SKM-1 (cell line): ENCODE measurements at regions not wholly inside any gene's neighbourhood (a gene's known extent, or its start where the extent isn't known, plus 50 kb on each side); places are given as distances from the start of the nearest gene placed in this dataset.

Source experiments
- DNase-seq: peaks from one replicate; lab custom pipeline; 2025; ENCODE audit not compliant: unreplicated experiment; lab: John Stamatoyannopoulos, UW

DNA sequence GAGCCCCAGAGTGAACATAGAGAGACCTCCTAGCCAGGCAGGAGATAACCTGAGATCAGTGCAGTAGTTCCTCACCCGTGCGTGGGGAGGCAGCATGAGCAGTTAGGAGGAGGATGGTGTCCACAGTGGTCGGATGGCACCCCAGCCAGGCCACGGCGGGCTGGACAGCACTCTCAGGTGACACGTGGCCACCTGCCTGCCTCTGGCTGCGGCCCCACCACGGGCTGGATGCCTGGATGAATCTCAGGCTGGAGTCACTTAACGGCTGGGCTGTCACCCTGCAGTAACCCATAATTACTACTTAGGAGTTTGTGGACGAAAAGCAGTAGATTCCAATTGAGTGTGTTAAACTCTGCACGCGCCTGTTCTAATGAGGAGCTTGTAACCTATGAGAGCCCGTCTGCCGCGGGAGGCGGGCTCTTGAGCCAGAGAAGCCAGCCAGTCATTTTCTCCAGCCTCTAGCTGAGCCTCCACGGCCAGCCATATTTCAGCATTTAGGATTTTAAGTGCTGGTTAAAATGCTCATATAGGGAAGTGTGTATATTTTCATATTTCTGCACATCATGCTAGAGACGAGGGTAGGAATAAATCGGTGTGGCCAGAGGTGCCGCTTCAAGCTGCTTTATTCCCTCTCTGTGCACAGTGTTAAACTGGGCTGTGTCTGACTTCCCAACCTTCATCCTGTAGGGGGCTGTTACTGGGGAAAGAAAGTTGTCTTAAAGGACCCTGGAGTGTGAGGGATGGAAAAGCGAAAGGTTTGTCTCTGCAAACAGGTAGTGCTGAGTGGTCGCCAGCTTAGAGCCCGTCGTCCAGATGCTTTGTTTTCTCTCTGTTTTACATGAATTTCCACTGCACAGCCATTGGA, 144.0 kb downstream of the GLI2 start:
- DNase-seq, result no peak

DNA sequence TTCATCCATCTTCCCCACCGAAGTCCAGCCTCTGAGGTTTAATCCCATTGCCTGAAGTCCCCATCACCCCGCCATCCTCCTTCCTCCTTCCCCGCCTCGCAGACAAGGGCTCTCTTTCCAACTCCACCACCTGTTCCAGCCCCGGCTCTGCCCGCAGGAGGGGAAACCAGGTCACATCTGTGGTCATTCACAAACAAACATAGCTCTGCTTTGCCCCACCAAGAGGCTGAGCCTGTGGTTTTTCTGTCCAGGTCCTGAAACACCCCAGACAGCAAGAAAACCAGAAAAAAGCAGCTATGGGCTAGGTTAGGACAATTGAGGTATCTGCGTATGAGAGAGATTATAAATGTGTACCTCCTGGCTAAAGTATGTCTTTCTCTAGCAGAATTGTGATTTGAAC, 144.7 kb downstream of the GLI2 start:
- no peak for DNase-seq

DNA sequence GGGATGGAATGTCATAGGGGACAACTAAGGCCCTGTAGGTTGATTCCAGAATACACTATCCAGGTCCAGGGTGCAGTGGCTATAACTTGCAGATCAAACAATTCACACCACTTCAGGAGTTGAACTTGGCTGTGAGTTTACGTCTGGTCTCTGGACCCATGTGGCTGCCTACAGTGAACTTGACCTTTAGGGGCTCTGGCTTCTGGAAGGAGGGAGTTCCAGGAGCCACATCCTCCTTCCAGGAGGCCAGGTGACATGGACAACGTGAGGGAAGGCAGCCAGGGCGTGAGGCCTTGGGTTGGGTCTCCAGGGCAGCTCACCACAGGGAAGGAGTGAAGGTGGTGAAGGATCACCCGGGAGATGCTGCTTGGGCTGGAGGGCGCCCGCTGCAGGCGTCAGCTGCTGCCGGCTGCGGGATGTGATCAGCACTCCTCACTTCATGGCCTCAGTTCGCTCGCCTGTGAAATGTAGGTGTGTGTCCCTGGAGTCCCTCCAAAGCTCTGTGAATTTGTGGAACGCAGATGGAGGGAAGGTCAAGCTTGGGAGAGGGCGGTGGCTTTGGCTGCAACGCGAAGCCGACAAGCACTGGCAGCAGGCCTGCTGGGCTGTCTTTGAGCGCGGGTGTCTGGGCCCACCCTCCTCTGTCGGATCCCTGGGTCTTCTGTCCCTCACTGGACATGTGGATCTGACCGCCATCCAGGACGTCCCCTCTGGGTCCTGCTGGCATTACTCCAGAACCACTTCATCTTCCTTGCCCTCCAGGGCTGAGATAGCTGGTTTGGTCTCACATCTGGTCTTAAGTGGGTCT, 146.5 kb downstream of the GLI2 start:
- no peak for DNase-seq

DNA sequence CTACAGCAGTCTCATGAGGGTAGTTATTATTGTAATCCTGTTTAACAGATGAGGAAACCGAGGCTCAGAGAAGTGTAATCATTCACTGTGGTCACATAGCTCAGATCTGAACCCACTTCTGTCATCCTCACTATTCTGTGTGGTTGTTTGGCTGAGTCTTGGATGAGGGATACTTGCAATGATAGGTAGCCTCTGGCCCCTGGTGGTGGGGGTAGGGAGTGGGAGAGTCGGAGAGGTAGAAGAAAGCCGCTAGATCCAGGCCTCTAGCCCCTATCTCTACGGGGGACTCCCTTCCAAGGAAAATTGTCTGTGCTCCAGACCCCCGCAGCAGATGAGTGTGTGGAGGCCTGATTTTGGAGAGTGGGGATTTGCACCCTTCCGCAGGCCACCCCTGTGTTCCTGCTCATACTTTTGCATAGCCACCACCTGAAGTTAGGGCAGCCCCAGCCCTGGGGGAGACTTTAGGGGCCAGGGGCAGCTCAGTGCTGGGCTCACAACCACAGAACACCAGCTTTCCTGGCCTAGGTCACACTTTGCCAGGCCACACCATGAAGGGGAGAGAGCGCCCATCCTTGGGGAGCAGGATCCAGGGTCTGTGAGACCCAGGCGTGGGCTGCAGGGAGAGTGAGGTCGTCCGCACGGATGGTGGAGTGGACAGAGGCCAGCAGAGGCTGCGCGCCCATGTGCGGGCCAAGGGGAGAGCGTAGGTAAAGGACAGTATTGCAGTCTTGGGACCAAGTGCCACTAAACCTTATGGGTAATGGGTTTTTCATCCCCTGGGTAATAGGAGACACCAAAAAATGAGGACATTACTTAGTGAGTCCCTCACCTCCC, 148.2 kb downstream of the GLI2 start:
- no peak for DNase-seq

DNA sequence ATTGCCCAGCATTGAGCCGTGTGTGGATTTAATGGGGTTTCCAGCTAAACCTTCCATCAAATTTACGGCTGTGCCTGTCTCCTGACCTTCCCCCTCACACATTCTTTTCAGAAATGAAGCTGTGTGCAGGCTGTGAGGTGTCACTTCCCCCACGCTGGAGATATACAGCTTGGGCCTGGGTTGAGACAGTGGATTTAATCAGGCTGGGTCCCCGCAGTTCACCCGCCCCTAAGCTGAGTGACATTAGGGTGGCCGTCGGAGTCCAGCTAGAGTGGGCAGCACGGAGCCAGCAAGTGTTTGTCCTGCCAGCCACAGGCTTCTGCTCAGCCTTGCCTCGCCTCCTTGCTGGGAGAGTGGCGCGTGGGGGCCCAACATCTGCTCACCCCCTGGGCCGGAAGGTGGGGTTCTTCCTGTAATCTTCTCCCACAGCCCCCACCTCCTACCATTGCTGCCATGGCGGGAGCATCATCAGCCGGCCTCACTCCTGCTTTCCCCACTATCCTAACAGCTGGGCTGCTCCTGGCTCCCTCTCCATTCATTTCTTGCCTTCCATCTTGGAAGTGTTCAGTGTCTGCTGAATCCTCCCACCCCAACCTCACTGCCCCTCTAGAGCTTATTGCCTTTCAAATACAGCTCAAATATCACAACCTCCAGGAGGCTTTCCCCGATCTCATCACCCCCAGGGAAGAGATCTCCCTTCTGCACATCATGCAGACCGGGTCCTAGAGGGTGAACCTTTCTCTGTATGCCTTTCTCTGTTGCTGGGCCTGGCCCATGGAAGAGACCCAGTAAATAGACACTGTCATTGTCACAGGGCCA, 149.0 kb downstream of the GLI2 start:
- DNase-seq, result no peak

DNA sequence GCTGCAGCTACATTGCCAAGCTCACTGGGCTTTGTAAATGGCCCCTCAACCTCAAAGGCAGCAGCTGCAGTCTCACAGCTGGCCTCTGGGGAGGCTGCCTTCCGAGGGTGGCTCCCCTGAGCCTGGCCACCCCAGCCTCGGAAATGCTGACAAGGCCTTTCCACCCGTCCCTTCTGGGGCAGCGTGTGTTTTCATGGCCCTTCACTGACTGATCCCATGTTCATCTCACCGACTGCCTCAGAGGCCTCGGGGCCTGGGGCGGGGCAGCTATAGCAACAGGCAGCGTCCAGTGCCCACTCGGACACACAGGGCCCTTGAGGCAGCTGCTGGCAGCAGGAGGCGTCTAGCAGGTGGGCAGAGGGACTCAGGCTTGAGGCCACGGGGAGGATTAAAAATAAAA, 149.7 kb downstream of the GLI2 start:
- no peak for DNase-seq

DNA sequence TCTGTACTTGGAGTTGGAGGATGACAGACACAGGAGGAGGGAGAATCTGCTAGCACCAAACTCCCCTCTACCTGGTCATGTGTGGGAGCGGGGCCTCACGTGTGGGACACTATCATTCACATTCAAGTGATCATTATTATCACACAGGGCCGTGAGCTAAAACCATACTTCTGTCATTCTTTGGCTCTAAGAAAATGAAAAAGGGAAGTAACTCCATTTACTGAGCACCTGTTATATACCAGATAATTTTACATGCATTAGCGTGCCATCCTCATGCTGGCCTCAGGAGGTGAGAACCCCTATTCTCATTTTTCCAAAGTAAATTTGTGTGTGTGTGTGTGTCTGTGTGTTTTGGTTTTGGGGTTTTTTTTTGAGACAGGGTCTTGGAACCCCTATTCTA, 150.1 kb downstream of the GLI2 start:
- no peak for DNase-seq

DNA sequence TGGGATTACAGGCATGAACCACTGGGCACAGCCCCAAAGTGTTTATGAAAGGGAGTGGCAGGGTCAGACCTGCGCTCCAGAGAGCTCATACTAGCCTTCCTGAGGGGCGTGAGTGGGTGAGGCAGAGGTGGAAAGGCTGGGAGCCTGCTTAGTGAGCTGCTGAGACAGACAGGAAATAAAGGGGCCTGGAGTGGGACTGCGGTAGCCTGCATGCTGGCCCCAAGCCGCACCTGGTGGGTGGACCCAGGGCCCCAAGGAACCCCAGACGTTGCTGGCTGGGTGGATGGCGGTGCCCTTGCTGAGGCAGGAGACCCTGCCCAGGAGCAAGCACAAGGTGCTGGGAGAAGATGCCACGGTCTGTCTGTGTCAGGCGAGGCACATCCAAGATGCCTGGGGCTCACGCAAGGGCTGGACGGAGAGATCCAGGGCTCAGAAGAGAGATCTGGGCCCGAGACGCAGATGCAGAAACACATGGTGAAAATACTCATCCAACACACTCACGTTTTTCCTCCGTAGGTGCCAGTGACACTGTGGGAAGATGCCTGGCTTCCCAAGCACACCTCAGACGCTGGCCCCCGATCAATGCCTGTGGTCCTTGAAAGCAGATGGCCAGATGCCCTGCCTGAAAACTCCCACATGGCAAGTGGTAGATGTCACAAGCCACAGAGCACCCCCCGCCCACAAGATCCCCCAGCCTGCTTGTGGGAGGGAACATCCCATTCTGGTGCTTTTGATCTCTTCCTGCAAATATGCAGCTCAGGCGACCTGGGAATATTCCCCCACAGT, 151.1 kb downstream of the GLI2 start:
- DNase-seq, result no peak

DNA sequence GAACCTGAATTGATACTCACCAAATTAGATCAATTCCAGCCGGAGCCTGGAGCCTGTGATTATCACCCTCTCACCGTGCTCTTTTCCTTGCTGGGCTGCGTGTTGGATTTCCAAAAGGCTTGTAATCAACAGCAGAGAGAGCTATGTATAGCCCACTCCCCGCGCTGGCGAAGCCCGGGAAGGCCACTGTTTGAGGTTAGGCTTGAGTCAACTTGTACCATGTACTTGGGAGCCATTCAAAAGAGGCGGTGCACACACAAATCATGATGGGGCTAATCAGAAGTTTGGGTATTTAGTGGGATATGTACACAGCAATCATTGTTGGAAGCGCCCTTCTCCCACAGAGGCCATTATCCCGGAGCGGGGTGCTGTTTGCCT, 151.6 kb downstream of the GLI2 start:
- DNase-seq, result no peak

DNA sequence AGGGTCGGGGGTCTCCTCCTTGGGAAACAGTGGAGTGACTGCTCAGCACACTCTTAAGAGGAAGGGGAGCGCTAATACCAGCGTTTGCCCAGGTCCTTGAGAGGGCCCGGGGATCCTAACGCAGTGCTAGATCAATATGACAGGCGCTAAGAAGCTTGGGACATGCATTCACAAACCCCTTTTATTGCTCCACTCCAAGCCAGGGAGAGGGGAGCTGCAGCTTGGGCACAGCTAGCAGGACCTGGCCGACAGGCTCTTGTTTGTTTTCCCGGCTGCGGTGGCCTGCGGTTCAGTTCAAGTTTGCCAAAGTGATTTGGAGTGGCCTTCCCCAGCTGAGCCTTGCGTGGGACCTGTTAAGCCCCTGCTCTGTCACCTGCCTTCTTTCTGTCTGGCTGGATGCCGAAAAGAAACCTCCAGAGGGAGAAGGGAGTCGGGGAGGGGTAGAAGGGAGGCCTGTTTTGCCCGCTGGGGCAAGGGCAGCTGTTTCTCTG, 152.1 kb downstream of the GLI2 start:
- no peak for DNase-seq

DNA sequence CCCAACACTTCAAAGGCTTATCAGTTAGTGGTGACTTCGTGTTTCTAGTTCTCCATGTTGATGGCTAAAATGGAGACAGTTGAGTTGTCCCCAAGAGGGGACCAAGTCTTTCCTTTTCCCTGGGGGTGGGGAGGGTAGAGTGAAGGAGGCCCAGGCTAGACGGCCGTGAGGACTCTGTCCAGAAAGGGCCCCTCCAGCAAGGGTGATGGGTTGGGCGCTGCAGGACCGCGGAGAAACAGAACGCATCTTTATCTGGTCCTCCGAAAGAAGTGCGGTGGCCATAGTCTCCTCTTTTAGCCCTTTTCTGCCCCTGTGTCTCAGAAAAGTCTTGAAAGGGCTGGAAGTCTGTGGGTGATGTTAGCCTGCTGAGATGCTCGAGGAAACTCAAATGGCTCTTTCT, 153.2 kb downstream of the GLI2 start:
- no peak for DNase-seq

DNA sequence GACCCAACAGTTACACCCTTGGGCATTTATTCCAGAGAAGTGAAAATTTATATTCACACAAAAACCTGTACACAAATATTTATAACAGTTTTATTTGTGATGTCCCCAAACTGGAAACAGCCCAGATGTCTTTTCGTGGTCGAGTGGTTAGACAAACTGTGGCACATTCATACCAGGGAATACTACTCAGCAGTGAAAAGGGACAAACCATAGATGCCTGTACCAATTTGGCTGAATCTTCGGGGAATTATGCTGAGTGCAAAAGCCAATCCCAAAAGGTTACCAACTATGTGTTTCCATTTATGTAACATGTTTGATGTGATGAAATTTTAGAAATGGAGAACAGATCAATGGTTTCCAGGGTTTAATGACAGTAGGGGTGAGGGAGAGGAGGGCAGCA, 154.3 kb downstream of the GLI2 start:
- no peak for DNase-seq

DNA sequence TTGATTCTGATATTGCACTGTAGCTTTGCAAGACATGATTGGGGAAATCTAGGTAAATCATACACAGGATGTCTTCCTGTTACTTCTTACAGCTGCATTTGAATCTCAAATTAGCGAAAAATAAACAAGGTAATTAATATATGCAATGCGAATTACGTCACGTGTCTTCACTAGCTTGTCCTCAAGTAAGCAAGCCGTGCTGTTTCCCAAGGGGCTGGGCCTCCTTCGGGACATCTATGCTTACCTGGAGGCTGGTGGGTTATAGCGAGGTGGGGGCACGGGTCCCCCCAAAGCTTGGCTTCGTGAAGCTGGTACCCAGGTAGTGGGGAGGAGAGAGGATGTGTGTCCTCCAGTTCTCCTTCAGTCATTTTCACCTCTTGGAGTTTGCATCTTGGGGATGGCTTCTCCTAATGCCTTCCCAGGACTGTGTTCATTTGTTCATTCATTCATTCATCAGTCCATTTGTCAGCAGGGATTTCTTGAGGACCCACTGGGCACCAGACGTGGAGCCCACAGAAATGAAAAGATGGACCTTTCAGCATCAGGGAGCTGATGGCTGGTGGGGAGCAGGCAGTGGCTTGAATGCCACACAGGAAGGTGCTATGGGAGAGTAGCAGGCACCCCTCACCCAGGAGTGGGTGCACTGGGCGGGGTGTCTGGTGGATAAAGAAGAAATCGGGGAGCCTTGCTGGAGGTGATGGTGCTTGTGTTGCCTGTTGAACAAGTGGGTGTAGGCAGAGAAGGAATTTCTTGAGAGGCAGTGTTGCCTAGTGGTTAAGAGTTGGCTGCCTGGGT, 155.1 kb downstream of the GLI2 start:
- no peak for DNase-seq

DNA sequence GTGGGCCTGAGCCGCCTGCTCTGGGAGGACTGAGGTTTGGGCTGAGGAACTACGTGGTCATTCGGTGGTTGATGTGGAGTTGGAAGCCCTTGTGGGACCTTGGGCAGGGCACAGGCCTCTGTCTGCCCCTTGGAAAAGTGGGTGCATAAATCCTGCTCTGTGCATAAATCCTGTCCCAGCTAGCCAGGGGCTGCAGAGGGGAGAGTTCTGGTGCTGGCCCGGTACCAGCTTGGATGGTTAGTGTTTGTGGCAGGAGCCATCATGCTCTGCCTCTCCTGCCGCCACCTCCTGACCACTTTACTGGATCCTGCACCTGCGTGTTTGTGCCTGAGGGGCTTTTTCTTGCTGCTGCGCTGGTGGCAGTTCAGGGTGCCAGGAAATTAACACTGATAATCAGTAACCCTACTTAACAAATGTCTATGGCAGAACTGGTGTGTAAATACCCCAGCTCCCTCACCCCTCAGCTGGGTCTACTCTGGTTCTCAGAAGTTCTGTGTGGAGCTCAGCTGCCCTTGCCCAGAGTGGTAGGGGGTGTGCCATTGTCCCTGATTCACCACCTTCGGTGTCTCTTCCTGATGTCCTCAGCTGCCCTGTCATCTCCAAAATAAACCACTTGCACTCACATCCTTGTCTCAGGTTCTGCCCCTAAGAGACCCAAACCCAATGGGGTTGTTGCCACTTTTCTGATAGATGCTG, 156.8 kb downstream of the GLI2 start:
- no peak for DNase-seq

DNA sequence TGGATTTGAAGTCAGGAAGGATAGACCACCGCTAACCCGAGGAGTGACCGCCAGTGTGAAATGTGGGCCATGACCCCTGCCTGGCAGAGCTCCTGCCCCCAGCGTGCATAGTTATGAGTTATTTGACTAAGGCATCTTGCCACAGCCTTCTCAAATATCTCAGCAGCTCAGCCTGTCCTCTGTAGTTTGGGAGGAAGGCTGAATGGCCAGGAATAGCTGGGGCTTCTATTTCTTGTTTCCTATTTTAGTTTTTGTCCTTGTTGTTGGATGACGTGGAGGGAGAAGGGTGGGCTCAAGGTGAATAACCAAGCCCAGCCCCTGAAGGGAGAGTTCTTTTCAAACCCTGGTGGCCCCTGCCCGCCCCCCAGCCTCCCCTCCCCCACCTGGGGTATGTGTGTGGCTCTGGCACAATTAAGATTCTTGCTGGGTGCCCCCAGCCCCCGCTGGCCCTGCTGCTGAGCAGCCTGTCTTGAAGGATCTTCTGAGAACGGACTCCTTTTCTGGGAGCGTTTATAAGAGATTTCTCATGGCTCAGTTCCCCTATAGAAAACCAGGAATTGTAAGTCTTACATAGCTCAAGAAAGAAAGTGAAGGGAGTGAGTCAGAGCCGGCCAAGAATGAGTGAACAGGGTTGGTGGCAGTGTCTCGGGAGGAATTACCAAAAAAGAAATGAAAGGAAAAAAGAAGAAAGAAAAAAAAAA, 157.4 kb downstream of the GLI2 start:
- no peak for DNase-seq

DNA sequence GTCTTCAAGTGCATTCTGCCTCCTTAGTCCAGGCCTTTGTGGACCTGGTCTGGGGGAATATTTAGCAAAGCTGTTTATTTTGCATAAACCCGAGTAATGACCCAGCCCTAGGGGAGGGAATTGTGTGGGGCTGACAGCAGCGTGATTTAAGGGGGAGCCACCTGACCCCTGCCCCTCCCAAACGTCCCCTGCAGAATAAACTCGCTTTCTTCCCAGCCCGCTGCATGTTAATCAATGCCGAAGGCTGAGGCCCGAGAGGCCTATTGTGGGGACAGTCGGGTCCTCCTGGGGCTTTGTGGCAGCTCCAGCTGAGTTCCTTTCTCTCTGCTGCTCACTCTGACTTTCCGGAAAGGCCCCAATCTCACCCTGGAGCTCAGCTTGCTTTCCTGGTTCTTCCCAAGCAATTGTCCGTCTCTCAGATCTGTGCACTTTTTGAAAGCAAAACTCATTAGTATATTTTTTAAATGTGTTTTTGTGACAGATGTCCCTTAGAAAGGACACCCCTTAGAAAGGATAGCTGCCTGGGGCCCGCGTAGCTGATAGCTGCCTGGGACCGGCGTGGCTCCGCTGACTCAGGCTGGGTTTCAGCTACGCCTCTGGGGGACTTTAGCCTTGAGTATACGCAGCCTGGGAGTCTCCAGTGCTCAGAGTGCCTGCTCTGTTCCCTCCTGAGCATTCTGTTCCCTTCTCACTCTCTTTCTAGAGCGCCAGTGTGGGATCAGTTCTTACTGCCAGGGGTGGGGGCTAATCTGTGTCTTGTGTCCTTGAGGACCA, 158.3 kb downstream of the GLI2 start:
- DNase-seq, result no peak

DNA sequence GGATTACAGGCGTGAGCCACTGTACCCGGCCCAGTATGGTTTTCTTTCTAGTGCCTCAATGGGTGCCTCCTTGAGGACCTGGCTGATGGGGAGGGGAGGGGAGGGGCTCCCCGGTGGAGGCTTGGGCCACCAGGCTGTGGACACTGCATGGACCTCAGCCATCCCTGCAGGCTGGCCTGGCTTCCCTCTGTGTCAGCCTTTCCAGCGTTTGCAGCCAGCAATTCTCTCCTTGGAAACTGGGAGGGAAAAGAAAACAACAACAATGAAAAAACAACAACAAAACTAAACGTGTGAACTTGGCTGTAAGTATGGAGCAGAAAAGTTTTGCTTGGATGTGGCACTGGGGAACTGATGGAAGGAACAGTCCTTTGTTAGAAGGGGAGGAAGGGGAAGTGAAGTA, 159.3 kb downstream of the GLI2 start:
- no peak for DNase-seq
